Naive thymus-derived CD4-positive, alpha-beta T cell (primary cell): ENCODE measurements at regions not wholly inside any gene's neighbourhood (a gene's known extent, or its start where the extent isn't known, plus 50 kb on each side); places are given as distances from the start of the nearest gene placed in this dataset.

Source experiments
- ATAC-seq: fragments of 150-1000 bp; cut with Tn5 transposase; 2 replicates; pipeline ENCODE4 v1.10.0; 2021; ENCODE audit warnings: mild to moderate bottlenecking, moderate library complexity
- CTCF ChIA-PET: fragments of 350-600 bp; sonication (Branson Sonifier 250); formaldehyde crosslinking; loops from one replicate; lab custom pipeline; 2021; ENCODE audit warnings: antibody characterized with exemption; lab: Charles Lee
- POLR2A ChIA-PET: fragments of 350-600 bp; sonication (Branson Sonifier 250); formaldehyde crosslinking; loops from one replicate; lab custom pipeline; 2021; ENCODE audit warnings: antibody characterized with exemption, inconsistent platforms; lab: Charles Lee
- DNase-seq, 9 donors: peaks; one replicate each; pipeline versions ENCODE4 v3.0.0 to v3.0.0-alpha.2; 2020 to 2022; ENCODE audit warnings: mixed read lengths in 1 of 9
- H3K27ac ChIP-seq: one replicate; pipeline ENCODE4 v1.7.0; 2013; ENCODE audit warnings: mild to moderate bottlenecking, low read depth, low read length, moderate library complexity
- H3K27me3 ChIP-seq, 2 donors: one replicate each; pipeline ENCODE4 v1.7.0; 2013; ENCODE audit warnings: low read length in 2 of 2, mild to moderate bottlenecking in 2 of 2, moderate library complexity in 2 of 2; ENCODE audit not compliant: control insufficient read depth in 2 of 2, insufficient read depth in 2 of 2
- H3K36me3 ChIP-seq, 3 experiments: 1 replicate in 2 of 3; 2 replicates in 1 of 3; pipeline ENCODE4 v1.7.0; 2013; ENCODE audit warnings: low read length in 3 of 3, mild to moderate bottlenecking in 3 of 3, moderate library complexity in 1 of 3; ENCODE audit not compliant: insufficient read depth in 3 of 3, control insufficient read depth in 2 of 3
- H3K4me1 ChIP-seq, 2 donors: one replicate each; pipeline ENCODE4 v1.7.0; 2013; ENCODE audit warnings: low read length in 2 of 2, mild to moderate bottlenecking in 2 of 2, moderate library complexity in 1 of 2; ENCODE audit not compliant: control insufficient read depth in 2 of 2, insufficient read depth in 2 of 2
- H3K4me3 ChIP-seq: 2 replicates; pipeline ENCODE4 v1.7.0; 2013; ENCODE audit warnings: mild to moderate bottlenecking, low read length
- H3K9me3 ChIP-seq, 3 experiments: 1 replicate in 2 of 3; 2 replicates in 1 of 3; pipeline ENCODE4 v1.7.0; 2013; ENCODE audit warnings: low read length in 3 of 3; ENCODE audit not compliant: control insufficient read depth in 2 of 3
- H3K27ac Mint-ChIP-seq, 9 donors: one replicate each; pipeline ENCODE4 v1.8.0; 2020 to 2022; ENCODE audit warnings: mixed read lengths in 9 of 9, mild to moderate bottlenecking in 8 of 9, moderate library complexity in 5 of 9, inconsistent platforms in 2 of 9
- H3K27me3 Mint-ChIP-seq, 5 donors: one replicate each; pipeline ENCODE4 v1.8.0; 2021 to 2022; ENCODE audit warnings: mixed read lengths in 5 of 5, mild to moderate bottlenecking in 1 of 5
- H3K36me3 Mint-ChIP-seq, 5 donors: one replicate each; pipeline ENCODE4 v1.8.0; 2020 to 2022; ENCODE audit warnings: mixed read lengths in 5 of 5, mild to moderate bottlenecking in 3 of 5, inconsistent platforms in 1 of 5
- H3K4me1 Mint-ChIP-seq, 7 donors: one replicate each; pipeline ENCODE4 v1.8.0; 2020 to 2022; ENCODE audit warnings: mixed read lengths in 7 of 7, mild to moderate bottlenecking in 3 of 7, inconsistent platforms in 1 of 7
- H3K4me3 Mint-ChIP-seq, 10 donors: one replicate each; pipeline ENCODE4 v1.8.0; 2020 to 2022; ENCODE audit warnings: mild to moderate bottlenecking in 10 of 10, mixed read lengths in 10 of 10, moderate library complexity in 6 of 10, inconsistent platforms in 2 of 10
- H3K9me3 Mint-ChIP-seq, 11 donors: one replicate each; pipeline ENCODE4 v1.8.0; 2020 to 2022; ENCODE audit warnings: mixed read lengths in 11 of 11, mild to moderate bottlenecking in 4 of 11, inconsistent platforms in 1 of 11, moderate library complexity in 1 of 11
- intact Hi-C, 2 donors: fragments of 100-400 bp; cut with micrococcal nuclease; formaldehyde crosslinking; loops; one replicate each; pipeline ENCODE4 v1.15.1; 2023

DNA sequence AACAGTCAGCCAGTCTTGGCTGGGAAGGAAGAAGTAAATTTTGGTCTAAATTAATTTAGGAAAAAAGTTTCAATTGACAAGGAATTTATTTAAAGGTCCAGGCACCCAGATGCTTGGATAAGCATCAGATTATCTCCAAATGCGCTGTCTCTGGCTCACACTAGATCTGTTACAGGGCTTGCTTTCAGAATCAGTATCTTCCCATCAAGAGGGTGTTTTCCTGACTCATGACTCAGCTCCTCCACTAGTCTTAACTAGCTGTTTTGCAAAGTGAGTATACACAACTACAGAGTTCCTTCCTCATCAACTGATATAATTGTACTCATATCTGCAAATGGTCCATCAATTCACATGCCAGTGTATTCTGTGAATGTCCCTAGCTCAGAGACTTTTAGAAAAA, 482.1 kb upstream of the CPEB2 start:
- no peaks in the 10 kb centered on the region for H3K27me3 ChIP-seq
- Mint-ChIP-seq H3K36me3 (no peaks in the 10 kb centered on the region), H3K27me3 (peaks cover 0 to 10% (median 0%) of the 10 kb centered on the region in 5 donors), H3K9me3 (peaks cover 0 to 4% (median 0%) of the 10 kb centered on the region in 11 donors), H3K27ac (no peak overlapping the region), H3K4me1 (no peaks in the 10 kb centered on the region), H3K4me3 (no peak overlapping the region)
- no peak for DNase-seq
- H3K36me3 ChIP-seq: no peaks in the 10 kb centered on the region
- H3K27ac ChIP-seq: no peak overlapping the region
- ATAC-seq: no peak
- H3K4me1 ChIP-seq: no peaks in the 10 kb centered on the region
- intact Hi-C loops: no loop called here
- ChIA-PET POLR2A (interaction anchor here (0.5 kb wide), 1 partner anchor 43 kb away, joined by 3 read pairs; no protein-coding TSS in a partner anchor), CTCF (no interaction called here)
- no peak overlapping the region for H3K4me3 ChIP-seq
- no peaks in the 10 kb centered on the region for H3K9me3 ChIP-seq

DNA sequence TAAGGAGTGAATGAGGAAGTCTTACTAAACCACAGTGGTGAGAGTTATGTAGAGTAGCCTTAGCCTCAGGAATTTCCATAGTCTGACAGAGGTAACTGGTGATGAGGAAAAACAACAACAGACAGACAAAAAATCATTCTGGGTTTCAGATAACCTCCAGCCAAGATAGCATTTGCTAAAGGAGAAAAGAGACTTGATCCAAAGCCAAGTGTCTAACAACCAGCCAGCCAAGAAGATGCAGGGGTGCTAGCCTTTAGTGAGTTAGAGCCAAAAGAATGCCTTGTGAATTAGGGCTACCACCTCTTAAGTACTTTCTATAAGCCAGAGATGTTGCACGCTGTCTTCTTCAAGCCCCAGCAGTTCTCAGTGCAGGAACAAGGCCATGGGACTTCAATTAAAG, 478.0 kb upstream of the CPEB2 start:
- Mint-ChIP-seq H3K27ac (no peak overlapping the region), H3K9me3 (peaks cover 0 to 4% (median 0%) of the 10 kb centered on the region in 11 donors), H3K27me3 (peaks cover 0 to 10% (median 0%) of the 10 kb centered on the region in 5 donors), H3K4me3 (no peak overlapping the region), H3K4me1 (no peaks in the 10 kb centered on the region), H3K36me3 (no peaks in the 10 kb centered on the region)
- Histone ChIP-seq H3K36me3 (no peaks in the 10 kb centered on the region), H3K27ac (no peak overlapping the region), H3K4me3 (no peak overlapping the region), H3K4me1 (no peaks in the 10 kb centered on the region), H3K27me3 (no peaks in the 10 kb centered on the region), H3K9me3 (no peaks in the 10 kb centered on the region)
- ChIA-PET CTCF (no interaction called here), POLR2A (no interaction called here)
- no peak for DNase-seq
- ATAC-seq: no peak
- intact Hi-C loops: no loop called here

DNA sequence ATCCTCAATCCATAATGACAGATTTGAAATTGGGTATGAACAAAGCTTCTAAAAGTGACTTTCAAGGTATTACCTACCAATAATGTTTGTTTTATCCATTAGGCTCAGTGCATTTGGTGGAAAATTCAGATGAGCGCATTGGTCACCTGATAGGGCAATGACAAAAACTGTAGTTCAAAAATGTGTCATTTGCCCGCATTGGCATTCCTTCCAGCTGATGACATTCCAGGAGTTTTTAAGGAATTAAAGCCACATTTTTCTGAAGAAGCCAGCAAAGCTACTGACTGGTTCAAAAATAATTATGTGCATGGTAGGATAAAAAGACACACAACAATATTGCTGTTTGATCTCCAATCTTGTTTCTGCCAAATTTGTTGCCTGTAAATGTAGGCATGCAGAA, 473.4 kb upstream of the CPEB2 start:
- Histone ChIP-seq H3K4me1 (no peaks in the 10 kb centered on the region), H3K27me3 (no peaks in the 10 kb centered on the region), H3K36me3 (no peaks in the 10 kb centered on the region), H3K4me3 (no peak overlapping the region), H3K9me3 (no peaks in the 10 kb centered on the region), H3K27ac (no peak overlapping the region)
- POLR2A ChIA-PET: no interaction called here
- Mint-ChIP-seq H3K9me3 (peaks cover 0 to 4% (median 0%) of the 10 kb centered on the region in 11 donors), H3K27me3 (peaks cover 0 to 3% (median 0%) of the 10 kb centered on the region in 5 donors), H3K4me3 (no peak overlapping the region), H3K36me3 (no peaks in the 10 kb centered on the region), H3K4me1 (no peaks in the 10 kb centered on the region), H3K27ac (no peak overlapping the region)
- ATAC-seq (no peak), DNase-seq (no peak)
- intact Hi-C loops: no loop called here
- CTCF ChIA-PET: no interaction called here

DNA sequence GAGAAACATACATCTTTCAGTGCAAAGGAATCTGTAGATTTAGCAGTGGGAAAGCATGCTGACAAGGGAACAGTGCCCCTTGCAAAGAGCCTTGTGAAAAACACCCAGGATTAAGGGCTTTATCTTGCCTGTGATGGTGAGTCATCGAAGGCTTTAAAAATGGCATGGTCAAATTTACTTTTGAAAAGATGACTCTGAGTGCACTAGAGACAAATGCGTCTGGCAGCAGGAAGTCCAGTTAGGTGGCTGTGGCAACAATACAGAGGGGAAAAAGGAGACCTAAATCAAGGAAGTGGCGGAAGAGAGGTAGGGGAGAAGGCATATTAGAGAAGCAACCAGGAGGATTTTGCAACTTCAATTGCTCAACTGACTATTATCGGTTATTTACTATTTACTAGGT, 472.6 kb upstream of the CPEB2 start:
- H3K4me1 Mint-ChIP-seq: no peaks in the 10 kb centered on the region
- H3K9me3 Mint-ChIP-seq: peaks cover 0 to 4% (median 0%) of the 10 kb centered on the region in 11 donors

DNA sequence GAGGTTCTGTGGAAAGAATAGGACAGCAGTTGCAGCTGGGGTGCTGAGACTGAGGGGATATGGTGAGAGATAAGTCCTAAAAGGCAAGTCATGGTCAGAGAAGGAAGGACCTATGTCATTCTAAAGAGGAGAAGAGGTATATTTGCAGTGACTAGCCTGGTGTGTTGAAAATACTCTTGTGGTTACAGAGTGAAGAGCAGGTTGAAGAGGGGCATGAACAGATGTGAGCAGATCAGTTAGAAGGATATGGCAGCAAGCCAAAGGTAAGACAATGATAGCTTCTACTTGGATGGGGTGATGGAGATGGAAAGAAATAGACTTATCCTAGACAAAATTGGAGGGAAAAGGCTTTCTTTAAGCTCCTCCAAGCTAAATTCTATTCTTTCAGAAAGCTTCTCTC, 469.8 kb upstream of the CPEB2 start:
- CTCF ChIA-PET: no interaction called here
- Mint-ChIP-seq H3K36me3 (no peaks in the 10 kb centered on the region), H3K27me3 (peaks cover 0 to 3% (median 0%) of the 10 kb centered on the region in 5 donors), H3K4me3 (no peak overlapping the region), H3K9me3 (peaks cover 0 to 4% (median 0%) of the 10 kb centered on the region in 11 donors), H3K4me1 (no peaks in the 10 kb centered on the region), H3K27ac (no peak overlapping the region)
- Histone ChIP-seq H3K27ac (no peak overlapping the region), H3K9me3 (no peaks in the 10 kb centered on the region), H3K4me1 (no peaks in the 10 kb centered on the region), H3K27me3 (no peaks in the 10 kb centered on the region), H3K4me3 (no peak overlapping the region), H3K36me3 (no peaks in the 10 kb centered on the region)
- intact Hi-C loops: no loop called here
- POLR2A ChIA-PET: no interaction called here
- ATAC-seq: no peak
- DNase-seq: no peak

More for the DNA sequence above, 472.6 kb upstream of the CPEB2 start:
- intact Hi-C loops: no loop called here
- H3K36me3 Mint-ChIP-seq: no peaks in the 10 kb centered on the region
- Histone ChIP-seq H3K4me1 (no peaks in the 10 kb centered on the region), H3K9me3 (no peaks in the 10 kb centered on the region), H3K36me3 (no peaks in the 10 kb centered on the region), H3K27me3 (no peaks in the 10 kb centered on the region), H3K4me3 (no peak overlapping the region), H3K27ac (no peak overlapping the region)
- ATAC-seq (no peak), DNase-seq (no peak)
- peaks cover 0 to 3% (median 0%) of the 10 kb centered on the region in 5 donors for H3K27me3 Mint-ChIP-seq
- no peak overlapping the region for H3K4me3 Mint-ChIP-seq
- ChIA-PET CTCF (no interaction called here), POLR2A (no interaction called here)
- no peak overlapping the region for H3K27ac Mint-ChIP-seq

DNA sequence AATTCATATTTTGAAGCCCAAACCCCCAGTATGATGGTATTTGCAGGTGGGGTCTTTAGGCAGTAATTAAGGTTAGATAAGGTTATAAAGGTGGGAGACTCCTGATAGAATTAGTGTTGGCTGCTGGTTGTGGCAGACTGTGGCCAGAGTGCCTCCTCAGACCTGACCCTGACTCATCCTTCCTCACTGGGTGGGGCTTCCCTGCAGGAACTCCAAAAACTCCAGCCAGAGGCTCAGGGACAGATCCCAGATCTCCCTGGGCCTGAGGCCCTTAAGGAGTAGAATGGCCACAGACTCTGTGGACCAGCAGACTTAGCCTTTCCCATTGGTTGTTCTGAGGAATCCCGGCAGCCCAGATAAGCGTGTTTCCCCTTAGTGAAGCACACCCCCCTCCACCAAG, 463.0 kb upstream of the CPEB2 start:
- ATAC-seq (no peak), DNase-seq (no peak)
- Histone ChIP-seq H3K27me3 (no peaks in the 10 kb centered on the region), H3K27ac (no peak overlapping the region), H3K4me1 (no peaks in the 10 kb centered on the region), H3K4me3 (no peak overlapping the region), H3K36me3 (no peaks in the 10 kb centered on the region), H3K9me3 (no peaks in the 10 kb centered on the region)
- no peaks in the 10 kb centered on the region for H3K4me1 Mint-ChIP-seq
- ChIA-PET CTCF (no interaction called here), POLR2A (no interaction called here)
- intact Hi-C loops: no loop called here
- H3K27me3 Mint-ChIP-seq: peaks cover 0 to 15% (median 3%) of the 10 kb centered on the region in 5 donors
- peaks cover 0 to 6% (median 0%) of the 10 kb centered on the region in 5 donors for H3K36me3 Mint-ChIP-seq
- H3K27ac Mint-ChIP-seq: no peak overlapping the region
- H3K9me3 Mint-ChIP-seq: peaks cover 0 to 14% (median 2%) of the 10 kb centered on the region in 11 donors
- H3K4me3 Mint-ChIP-seq: no peak overlapping the region

DNA sequence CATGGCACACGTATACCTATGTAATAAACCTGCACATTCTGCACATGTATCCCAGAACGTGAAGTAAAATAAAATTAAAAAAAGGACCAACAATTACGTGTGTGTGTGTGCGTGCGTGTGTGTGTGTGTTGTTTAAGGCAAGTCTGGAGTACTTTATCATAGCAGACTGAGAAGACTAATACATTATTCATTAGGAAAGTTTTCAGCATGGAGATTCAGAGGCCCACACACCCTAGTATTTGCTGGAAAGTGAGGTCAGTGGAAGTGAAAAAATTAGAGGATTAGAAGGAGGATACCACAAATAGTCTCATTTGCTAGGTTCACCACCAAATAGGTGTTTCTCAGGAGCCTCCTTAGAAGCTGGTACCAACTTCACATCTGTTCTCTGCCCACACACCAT, 457.1 kb upstream of the CPEB2 start:
- H3K27me3 Mint-ChIP-seq: peaks cover 0 to 4% (median 0%) of the 10 kb centered on the region in 5 donors
- ChIA-PET CTCF (no interaction called here), POLR2A (no interaction called here)
- no peak for DNase-seq
- H3K27ac Mint-ChIP-seq: no peak overlapping the region
- ATAC-seq: no peak
- no peaks in the 10 kb centered on the region for H3K27me3 ChIP-seq
- no peaks in the 10 kb centered on the region for H3K36me3 Mint-ChIP-seq
- H3K4me3 Mint-ChIP-seq: no peak overlapping the region
- H3K4me3 ChIP-seq: no peak overlapping the region
- no peaks in the 10 kb centered on the region for H3K4me1 ChIP-seq
- no peaks in the 10 kb centered on the region for H3K9me3 ChIP-seq
- H3K36me3 ChIP-seq: no peaks in the 10 kb centered on the region
- no peaks in the 10 kb centered on the region for H3K4me1 Mint-ChIP-seq
- intact Hi-C loops: no loop called here
- H3K27ac ChIP-seq: no peak overlapping the region
- peaks cover 0 to 15% (median 6%) of the 10 kb centered on the region in 11 donors for H3K9me3 Mint-ChIP-seq
